Sciatic nerve (tissue), 2 donors: ENCODE measurements at regions not wholly inside any gene's neighbourhood (a gene's known extent, or its start where the extent isn't known, plus 50 kb on each side); places are given as distances from the start of the nearest gene placed in this dataset.
"Not testable (repeated sequence)": the region's sequence is repeated elsewhere in the genome, so short reads cannot be mapped to it uniquely, and the experiment has no call there.

Source experiments
- ATAC-seq: fragments of 200-7000 bp; cut with Tn5 transposase; one replicate; pipeline ENCODE4 v1.9.1; 2020; ENCODE audit warnings: mild to moderate bottlenecking, moderate library complexity
- DNase-seq: peaks from one replicate; pipeline ENCODE4 v3.0.0-alpha.2; 2020; ENCODE audit warnings: low spot score
- intact Hi-C: fragments of 100-400 bp; cut with DNase I; formaldehyde crosslinking; loops from one replicate; pipeline ENCODE4 v1.14.2; 2022
- donor health status: DM: no; HTN: no; CAD: no.
- donor health status: DM: no; HTN: no; CAD: no.

DNA sequence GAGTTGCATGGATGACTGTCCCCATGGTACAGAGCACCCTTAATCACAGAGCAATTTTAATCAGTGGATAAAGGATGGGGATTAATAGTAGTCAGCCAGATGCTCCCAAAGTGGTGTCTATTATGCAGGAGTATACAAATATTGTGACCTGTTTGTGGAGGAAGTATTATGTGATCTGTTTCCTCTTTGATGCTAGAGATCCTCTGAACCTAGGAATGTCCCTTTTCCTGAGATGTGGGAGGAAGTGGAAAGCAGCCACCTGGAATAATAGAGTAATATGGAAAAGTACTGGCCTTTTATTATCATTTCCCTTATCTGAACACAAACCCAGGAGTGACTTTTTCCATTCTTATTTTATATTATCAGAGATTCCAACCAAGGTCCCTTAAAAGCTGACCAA, 94.2 kb upstream of the EFEMP1 start:
- ATAC-seq (no peak), DNase-seq (no peak)
- intact Hi-C loops, result no loop called here

DNA sequence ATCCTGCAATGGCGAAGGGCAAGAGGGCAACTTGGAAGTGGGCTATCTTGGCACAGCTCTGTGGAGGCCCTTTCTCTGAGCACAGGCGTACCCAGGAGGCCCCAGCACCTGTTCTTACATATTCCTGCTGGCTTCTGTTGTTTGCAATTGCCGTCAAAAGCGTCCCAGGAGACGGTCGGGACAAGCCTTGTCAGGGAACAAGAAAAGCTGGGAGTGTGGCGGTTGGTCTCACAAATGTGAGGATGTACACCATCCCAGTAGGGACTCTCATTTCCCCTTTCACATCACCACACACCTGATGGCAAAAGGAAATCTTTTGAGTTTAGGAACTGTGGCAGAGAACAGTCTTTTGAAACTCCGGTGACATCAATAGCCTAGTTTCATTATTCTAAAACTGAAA, 94.7 kb upstream of the EFEMP1 start:
- ATAC-seq (no peak), DNase-seq (no peak)
- intact Hi-C loops, result no loop called here

DNA sequence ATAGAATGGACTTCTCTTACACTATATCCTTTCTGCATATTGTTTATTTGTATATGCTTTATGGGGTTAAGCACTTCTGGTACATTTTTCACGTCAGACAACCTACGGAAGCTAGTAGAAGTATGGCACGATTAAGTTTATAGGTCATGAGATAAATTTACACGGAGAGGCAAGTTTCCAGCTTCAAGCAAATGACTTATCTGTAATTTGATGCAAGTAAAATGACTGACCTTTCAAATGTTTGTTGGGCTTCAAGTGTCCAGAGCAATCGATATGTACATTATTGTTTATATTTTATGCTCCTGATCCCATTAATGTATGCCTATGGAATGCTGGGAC, 97.5 kb upstream of the EFEMP1 start:
- intact Hi-C loops, result no loop called here
- no peak for ATAC-seq

DNA sequence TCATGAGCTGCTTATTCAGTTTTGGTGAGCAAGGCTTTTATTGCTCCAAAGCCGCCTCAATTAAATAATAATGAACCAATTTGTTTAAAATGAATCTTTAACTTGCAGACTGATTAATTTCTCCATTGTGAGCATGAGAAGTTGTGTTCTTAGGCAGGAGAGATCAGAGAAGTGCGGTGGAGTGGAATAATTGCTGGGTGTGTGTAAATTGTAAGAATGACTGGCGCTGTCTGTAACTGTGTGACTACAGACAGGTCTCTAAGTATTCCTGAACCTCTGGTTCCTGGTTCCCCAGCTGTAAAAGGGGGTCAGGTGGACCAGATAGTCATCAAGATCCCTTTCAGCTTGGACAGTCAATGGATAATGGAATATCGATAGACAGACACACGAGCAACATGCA, 98.0 kb upstream of the EFEMP1 start:
- ATAC-seq (no peak), DNase-seq (no peak)
- intact Hi-C loops, result no loop called here

More for the DNA sequence above, 97.5 kb upstream of the EFEMP1 start:
- no peak for DNase-seq

DNA sequence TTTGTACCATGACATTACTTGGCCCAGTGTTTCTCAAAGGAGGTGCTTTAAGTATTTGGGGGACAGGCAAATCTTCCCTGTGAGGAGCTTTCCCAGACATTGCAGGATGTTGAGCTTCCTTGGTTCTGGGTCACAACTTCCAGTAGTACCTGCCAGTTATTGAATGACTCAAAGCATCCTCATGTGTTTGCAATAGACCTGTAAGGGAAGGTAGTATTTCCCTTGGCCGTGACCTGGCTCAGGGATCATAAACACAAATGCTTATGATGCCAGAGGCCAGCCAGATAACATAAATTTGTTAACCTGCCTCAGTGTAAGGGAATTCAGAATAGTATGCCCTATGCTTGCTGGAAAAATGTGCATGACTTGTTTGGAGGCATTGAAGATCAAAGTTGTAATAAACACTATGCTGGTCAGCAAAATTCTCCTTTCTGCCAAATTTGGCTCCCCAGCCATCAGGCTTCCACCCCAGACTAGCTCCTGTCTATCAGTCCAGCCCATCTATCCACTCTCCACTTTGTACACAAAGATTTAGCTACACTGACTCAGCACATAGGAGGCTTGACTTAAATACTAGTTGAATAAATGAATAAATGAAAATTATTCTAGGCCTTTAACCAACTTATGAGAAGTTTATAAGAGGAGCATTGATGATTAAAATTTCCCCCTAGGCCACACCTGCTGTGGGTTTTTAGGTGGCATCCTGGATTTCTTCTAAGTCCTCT, 102.0 kb upstream of the EFEMP1 start:
- DNase-seq (no peak), ATAC-seq (no peak)
- intact Hi-C loops, result no loop called here

DNA sequence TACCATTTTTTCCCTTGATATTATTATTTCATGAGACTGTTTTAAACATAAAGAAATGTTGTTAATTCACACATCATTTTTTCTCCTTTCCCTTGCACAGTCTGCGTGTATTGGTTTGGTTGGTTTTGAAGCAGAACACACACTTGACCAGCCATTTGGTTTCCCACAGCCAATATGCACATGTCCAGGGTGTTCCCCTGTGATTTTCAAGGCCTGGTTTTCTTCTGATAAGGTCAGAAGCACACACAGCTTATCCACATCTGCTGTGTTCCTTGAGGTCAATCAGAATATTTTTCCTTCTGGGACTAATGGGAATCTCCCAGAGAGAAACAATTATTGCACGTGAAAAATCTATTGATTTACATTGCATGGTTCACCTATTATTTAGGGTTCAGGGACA, 103.2 kb upstream of the EFEMP1 start:
- intact Hi-C loops, result no loop called here
- ATAC-seq (no peak), DNase-seq (no peak)

DNA sequence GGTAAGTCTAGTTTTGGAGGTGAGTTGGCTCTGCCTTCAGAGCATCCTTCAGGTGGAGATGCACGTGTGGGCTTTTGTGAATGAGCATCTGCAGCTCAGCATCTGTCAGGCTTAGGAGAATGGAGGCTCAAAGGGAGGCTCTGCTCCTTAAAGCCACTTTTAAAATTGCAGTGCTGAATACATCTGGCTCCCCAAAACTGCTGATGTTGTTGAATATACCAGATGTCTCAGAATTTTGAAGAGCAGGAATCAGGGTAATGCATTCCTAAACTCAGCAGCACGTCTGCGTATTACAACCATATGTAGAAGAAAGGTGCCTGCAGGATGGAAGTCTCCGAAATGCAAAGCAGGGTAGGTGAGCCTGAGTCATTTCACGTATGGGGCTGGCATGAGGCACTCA, 106.5 kb upstream of the EFEMP1 start:
- DNase-seq (no peak), ATAC-seq (no peak)
- intact Hi-C loops, result no loop called here

DNA sequence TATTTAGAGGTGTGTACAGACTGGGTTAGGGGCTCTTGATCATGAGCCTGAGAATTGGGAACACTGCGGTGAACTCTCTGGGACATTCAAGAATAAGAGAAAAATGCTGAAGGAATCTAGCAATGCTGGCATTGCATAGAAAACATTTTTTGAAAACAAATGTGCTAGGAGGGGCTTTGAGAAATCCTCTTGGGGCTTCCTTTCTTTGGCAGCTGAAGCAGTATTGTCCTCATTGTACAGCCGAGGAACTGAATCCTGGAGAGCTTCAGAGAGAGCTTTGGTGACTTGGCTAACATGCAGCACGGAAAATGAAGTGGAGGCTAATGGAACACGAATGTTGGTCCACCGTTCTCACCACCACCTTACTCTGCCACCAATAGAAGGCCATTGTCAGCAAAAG, 107.3 kb upstream of the EFEMP1 start:
- intact Hi-C loops, result no loop called here
- ATAC-seq (no peak), DNase-seq (no peak)

DNA sequence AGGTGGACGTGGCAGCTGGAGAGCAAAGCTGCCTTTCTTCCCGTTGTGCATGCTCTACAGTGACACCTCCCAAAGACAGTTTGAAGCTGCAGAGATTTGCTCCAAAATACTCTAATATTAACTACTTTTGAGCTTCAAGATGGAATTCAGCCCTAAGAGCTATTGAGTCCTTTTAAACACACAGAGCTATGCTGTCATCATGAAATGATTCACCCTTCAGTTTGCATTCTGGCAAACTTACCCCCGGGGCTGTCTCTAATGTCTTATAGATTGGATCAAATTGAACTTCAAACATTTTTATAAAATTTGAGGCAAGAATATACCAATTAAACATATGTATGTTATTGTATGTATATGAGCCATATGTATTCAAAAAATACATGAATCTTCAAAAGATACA, 110.7 kb upstream of the EFEMP1 start:
- DNase-seq (no peak), ATAC-seq (no peak)
- intact Hi-C loops, result no loop called here

DNA sequence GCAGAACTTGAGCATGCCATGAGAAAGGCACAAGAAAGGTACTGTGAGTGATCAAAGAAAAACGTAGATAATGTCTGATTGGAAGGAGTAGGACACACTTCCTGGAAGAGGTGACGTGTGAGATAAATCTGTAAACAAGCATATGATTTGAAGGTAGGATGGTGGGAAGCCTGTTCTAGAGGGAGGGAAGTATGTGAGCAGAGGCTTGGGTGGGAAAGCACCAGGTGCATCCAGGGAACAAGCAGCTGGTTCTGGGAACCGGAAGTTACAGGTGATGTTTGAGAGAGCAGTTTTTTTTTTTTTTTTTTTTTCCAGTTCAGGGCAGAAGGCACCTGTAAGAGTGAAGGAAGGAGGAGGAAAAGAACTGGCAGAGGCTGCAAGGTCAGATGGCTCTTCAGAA, 116.6 kb upstream of the EFEMP1 start:
- intact Hi-C loops, result no loop called here
- ATAC-seq, result no peak

DNA sequence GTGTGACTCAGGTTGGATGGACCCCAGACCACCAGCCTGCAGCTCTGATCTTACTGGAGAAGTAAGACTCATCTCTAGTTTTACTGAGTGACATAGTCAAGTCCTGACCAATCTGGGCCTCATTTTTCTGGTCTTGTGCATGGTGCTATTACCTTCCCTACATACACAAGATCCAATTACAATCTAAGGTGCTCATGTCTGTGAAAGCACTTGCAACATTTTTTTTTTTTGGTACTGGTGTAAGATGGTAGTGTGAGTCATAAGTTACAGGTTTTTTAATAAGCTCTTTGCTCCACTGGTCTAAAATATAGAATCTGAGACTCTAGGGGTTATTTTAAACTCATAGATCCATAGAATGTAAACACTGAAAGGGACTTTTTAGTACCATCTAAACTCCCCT, 117.3 kb upstream of the EFEMP1 start:
- intact Hi-C loops, result no loop called here
- ATAC-seq, result no peak
- DNase-seq, result no peak

More for the DNA sequence above, 116.6 kb upstream of the EFEMP1 start:
- no peak for DNase-seq

DNA sequence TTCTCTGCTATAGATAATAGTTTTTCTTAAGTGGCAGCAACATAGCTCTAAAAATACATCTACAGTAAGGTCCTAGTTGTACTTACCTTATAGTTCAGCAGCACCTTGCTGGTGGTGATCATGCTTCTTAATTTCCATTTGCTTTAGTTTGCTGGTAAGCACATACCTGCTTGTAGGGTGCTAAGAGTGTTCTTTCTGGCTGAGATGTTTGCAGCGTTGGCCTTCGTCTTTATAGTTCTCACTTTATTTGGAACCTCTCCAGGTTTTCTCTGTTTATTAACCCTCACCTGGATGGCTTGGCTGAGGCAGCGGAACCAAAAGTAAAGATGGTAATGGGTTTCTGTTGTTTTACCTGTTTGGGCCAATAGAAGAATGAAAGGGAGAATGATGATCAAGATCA, 123.6 kb upstream of the EFEMP1 start:
- intact Hi-C loops, result no loop called here
- ATAC-seq (no peak), DNase-seq (no peak)

DNA sequence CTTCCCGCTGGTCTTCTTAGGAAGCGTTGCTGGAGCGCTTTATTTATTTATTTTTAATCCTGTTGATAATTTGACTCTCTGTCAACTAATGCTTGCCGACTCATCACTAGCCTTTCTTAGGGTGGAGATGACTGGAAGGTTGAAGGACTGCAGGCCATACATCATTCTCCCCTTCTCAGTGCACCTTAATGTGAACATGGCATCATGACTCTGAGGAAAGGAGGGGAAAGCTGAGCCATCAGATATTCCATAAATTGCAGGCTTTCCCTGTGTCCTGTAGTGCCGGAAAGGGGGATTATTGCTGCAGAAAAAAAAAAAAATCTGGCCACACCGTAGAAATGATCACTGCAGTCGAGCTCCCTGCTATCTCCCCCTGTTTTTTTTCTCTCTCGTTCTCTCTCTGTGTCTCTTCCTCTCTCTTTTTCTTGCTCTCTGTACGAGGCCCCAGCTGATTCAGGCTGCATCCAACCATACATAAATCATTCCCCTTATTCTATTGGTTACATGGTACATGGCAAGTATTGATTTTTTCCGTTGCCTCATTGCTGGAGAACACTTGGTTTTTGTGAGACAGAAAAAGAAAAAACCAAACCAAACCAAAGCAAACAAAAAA, 125.8 kb upstream of the EFEMP1 start:
- intact Hi-C loops, result no loop called here

DNA sequence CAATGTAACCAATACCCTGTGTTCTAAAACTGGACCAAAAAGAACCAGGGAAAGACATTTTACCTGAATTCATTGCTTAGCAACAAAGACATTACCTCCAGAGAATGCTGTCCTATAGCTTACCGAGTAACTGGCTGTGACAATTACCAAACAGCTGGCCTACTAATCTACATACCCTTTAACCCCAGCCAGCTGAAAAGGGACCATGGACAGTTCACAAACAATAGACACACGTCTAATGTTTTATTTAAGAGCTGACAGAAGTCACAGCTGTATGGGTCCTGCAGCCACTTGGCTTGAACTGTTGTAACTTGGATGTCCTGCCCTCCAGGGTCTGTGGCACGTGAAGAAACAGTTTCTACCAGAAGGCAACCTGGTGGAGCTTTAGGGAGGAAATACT, 130.1 kb upstream of the EFEMP1 start:
- DNase-seq (no peak), ATAC-seq (no peak)
- intact Hi-C loops, result no loop called here

More for the DNA sequence above, 125.8 kb upstream of the EFEMP1 start:
- DNase-seq (no peak), ATAC-seq (no peak)

DNA sequence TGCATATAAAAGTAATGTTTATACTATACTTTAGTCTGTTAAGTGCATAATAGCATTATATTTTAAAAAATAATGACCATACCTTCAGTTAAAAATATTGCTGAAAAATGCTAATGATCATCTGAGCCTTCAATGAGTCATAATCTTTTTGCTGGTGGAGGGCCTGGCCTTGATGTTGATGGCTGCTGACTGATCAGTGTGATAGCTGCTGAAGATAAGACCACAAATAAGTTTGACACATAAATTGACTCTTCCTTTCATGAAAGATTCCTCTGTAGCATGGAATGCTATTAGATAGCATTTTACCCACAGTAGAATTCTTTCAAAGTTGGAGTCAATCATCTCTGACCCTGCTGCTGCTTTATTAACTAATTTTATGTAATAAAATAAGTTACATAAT, 128.4 kb upstream of the CCDC85A start:
- no peak for ATAC-seq

DNA sequence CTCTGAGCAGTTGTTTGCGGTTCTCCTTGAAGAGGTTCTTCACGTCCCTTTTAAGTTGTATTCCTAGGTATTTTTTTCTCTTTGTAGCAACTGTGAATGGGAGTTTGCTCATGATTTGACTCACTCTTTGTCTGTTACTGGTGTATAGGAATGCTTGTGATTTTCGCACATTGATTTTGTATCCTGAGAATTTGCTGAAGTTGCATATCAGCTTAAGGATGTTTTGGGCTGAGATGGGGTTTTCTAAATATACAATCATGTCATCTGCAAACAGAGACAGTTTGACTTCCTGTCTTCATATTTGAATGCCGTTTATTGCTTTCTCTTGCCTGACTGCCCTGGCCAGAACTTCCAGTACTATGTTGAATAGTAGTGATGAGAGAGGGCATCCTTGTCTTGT, 122.5 kb upstream of the CCDC85A start:
- DNase-seq, ATAC-seq, intact Hi-C loops: not testable (repeated sequence)

More for the DNA sequence above, 128.4 kb upstream of the CCDC85A start:
- intact Hi-C loops, result no loop called here
- no peak for DNase-seq

DNA sequence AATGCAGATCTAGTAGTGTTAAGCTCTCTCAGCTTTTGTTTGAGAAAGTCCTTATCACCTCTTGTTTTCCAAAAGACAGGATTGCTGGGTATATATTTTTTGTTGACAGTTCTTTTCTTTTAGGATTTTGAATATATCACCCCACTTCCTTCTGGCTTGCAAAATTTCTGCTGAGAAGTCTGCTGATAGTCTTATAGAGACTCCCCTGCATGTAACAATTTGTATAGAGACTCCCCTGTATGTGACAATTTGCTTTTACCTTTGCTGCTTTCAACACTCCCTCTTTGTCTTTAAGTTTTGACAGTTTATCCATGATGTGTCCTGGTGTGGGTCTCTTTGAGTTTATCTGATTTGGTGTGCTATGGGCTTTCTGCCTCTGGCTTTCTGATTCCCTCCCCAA, 115.0 kb upstream of the CCDC85A start:
- ATAC-seq (no peak), DNase-seq (no peak)
- intact Hi-C loops, result no loop called here

DNA sequence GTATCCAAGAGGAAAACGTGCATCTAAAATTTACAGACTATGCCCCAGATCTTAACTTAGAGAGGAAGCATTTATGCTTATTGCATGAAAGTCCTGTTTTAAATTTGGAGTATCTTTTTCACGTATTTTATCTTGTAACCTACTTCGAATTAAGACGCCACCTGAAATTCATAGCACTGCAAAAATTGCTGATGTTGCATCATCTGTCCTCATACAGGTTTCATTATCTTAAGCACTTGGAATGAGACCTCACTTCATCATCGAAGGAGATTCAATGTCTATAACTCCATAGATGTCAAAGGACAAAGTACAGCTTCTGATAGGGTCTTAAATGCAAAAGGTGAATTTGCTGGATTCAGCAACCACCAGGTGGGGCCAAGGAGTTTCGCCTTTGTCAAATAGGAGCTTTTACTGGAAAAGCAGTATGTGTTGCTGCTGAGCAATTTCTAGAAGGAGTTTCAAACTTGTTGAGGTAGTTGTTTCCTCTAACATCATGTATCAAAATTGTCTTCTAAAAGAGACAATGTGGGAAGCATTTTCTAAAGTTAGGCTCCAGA, 106.4 kb upstream of the CCDC85A start:
- ATAC-seq, result no peak
- DNase-seq, result no peak
- intact Hi-C loops, result no loop called here

DNA sequence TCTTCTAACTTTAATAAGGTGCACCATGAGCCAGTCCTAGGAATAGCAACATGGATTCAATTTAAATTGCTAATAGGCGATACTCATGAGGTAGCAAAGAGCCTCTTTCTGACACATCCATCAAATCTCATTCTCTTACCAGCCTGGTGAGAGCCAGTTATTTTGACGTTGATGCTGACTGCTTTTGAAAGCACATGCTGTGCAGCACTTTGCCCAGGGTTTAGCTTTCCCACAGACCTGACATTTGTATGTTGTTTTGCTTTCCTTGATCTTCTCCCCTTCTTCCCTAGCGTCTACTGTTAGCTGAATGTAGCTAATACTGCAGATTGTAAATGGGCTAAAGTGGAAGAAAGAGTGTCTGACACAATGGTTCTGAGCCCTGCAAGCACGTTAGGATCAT, 101.1 kb upstream of the CCDC85A start:
- ATAC-seq (no peak), DNase-seq (no peak)
- intact Hi-C loops, result no loop called here

DNA sequence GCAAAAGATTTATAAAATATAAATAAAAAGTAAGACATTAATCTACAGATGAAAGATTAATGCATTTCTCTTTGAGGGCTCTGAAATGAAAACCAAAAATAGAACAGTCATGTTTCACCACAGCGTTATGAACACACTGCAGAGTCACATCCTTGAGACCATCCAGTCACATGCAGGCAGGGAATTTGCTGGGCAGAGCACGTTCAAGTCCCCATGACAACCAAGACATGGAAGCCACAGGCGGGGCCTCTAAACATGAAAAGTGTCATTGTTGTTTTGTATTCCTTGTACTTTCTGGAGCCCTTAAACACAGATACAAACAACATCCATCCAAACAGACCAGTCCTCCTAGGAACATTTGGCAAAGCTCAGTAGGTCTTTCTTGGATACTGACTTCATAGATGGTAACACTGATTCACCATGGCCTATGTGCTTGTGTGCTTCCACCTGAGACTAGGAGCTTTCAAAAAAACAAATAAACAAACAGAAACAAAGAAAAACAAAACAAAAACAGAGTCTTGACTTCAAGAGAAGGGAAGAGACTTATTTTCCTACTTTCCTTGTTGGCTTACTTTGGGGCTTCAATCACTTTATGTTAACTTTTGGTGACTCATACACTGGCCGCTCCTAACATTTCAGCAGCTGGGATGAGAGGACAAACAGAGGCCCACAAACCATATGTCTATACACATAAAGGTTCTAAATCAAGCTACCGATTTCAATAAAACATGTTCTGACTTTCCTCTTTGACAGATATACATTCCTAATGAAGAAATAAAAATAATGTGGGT, 99.5 kb upstream of the CCDC85A start:
- intact Hi-C loops, result no loop called here
- ATAC-seq (no peak), DNase-seq (no peak)
